Liver (tissue), 3 donors: ENCODE measurements at regions not wholly inside any gene's neighbourhood (a gene's known extent, or its start where the extent isn't known, plus 50 kb on each side); places are given as distances from the start of the nearest gene placed in this dataset.

Experiments used
- EGR1 ChIP-seq, 2 donors: IDR thresholded peaks; 2 replicates each; pipeline ENCODE4 v1.6.1; 2016 to 2018; ENCODE audit warnings: antibody characterized with exemption in 2 of 2, low read depth in 2 of 2
- RAD21 ChIP-seq, 2 donors: IDR thresholded peaks; 2 replicates each; pipeline ENCODE4 v1.6.1; 2016; ENCODE audit warnings: antibody characterized with exemption in 2 of 2, mild to moderate bottlenecking in 2 of 2
- SP1 ChIP-seq: IDR thresholded peaks from 2 replicates; pipeline ENCODE4 v1.6.1; 2018; ENCODE audit warnings: antibody characterized with exemption, mild to moderate bottlenecking
- TF ChIP-seq, protein P1 (sequence below): fragments of 150-350 bp; IDR thresholded peaks from 2 replicates; pipeline ENCODE4 v1.5.1; 2017; ENCODE audit warnings: improper control_type of control experiment, low read depth, low read length; ENCODE audit not compliant: missing input control
- TF ChIP-seq, protein P2 (sequence below): IDR thresholded peaks from 2 replicates; pipeline ENCODE4 v1.6.1; 2016; ENCODE audit warnings: antibody characterized with exemption
- TF ChIP-seq, protein P3 (sequence below): IDR thresholded peaks from 2 replicates; pipeline ENCODE4 v1.6.1; 2016; ENCODE audit warnings: antibody characterized with exemption, mild to moderate bottlenecking
- donor health status: healthy.
- donor health status: healthy.

GRCh38 chr5:2480871-2481270 is 270.6 kb downstream of the IRX2 start:
- TF ChIP-seq, protein P1, sequence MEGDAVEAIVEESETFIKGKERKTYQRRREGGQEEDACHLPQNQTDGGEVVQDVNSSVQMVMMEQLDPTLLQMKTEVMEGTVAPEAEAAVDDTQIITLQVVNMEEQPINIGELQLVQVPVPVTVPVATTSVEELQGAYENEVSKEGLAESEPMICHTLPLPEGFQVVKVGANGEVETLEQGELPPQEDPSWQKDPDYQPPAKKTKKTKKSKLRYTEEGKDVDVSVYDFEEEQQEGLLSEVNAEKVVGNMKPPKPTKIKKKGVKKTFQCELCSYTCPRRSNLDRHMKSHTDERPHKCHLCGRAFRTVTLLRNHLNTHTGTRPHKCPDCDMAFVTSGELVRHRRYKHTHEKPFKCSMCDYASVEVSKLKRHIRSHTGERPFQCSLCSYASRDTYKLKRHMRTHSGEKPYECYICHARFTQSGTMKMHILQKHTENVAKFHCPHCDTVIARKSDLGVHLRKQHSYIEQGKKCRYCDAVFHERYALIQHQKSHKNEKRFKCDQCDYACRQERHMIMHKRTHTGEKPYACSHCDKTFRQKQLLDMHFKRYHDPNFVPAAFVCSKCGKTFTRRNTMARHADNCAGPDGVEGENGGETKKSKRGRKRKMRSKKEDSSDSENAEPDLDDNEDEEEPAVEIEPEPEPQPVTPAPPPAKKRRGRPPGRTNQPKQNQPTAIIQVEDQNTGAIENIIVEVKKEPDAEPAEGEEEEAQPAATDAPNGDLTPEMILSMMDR: no peak
- TF ChIP-seq, protein P2, sequence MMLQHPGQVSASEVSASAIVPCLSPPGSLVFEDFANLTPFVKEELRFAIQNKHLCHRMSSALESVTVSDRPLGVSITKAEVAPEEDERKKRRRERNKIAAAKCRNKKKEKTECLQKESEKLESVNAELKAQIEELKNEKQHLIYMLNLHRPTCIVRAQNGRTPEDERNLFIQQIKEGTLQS: no peak
- TF ChIP-seq, protein P3, sequence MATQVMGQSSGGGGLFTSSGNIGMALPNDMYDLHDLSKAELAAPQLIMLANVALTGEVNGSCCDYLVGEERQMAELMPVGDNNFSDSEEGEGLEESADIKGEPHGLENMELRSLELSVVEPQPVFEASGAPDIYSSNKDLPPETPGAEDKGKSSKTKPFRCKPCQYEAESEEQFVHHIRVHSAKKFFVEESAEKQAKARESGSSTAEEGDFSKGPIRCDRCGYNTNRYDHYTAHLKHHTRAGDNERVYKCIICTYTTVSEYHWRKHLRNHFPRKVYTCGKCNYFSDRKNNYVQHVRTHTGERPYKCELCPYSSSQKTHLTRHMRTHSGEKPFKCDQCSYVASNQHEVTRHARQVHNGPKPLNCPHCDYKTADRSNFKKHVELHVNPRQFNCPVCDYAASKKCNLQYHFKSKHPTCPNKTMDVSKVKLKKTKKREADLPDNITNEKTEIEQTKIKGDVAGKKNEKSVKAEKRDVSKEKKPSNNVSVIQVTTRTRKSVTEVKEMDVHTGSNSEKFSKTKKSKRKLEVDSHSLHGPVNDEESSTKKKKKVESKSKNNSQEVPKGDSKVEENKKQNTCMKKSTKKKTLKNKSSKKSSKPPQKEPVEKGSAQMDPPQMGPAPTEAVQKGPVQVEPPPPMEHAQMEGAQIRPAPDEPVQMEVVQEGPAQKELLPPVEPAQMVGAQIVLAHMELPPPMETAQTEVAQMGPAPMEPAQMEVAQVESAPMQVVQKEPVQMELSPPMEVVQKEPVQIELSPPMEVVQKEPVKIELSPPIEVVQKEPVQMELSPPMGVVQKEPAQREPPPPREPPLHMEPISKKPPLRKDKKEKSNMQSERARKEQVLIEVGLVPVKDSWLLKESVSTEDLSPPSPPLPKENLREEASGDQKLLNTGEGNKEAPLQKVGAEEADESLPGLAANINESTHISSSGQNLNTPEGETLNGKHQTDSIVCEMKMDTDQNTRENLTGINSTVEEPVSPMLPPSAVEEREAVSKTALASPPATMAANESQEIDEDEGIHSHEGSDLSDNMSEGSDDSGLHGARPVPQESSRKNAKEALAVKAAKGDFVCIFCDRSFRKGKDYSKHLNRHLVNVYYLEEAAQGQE: no peak
- TF ChIP-seq SP1 (no peak), RAD21 (IDR thresholded peaks at IDR 0.05) (no peak), EGR1 (IDR thresholded peaks at IDR 0.05; ENCODE audit: low read depth in 2 of 2) (no peak)
